ENCODE measurements at regions not wholly inside any gene's neighbourhood (a gene's known extent, or its start where the extent isn't known, plus 50 kb on each side); places are given as distances from the start of the nearest gene placed in this dataset.

GRCh38 chr1:184875218-184875617 is 99.1 kb downstream of the NIBAN1 start:
- no peaks in the 10 kb centered on the region for H3K36me3 ChIP-seq (ENCODE audit: insufficient read depth, low read length)
- no peaks in the 10 kb centered on the region for H3K9me3 ChIP-seq (ENCODE audit: low read length)
- H4K20me1 ChIP-seq (ENCODE audit: insufficient read depth, low read length), result no peaks in the 10 kb centered on the region
- H3F3A ChIP-seq (ENCODE audit: insufficient read depth, low read length), result no peaks in the 10 kb centered on the region
- H2AFZ ChIP-seq (ENCODE audit: low read length), result no peak overlapping the region
- H3K79me2 ChIP-seq (ENCODE audit: insufficient read depth, low read length), result no peaks in the 10 kb centered on the region
- TF ChIP-seq CTCF (IDR thresholded peaks at IDR 0.05; ENCODE audit: low read length) (no peak), EZH2 (IDR thresholded peaks at IDR 0.05; ENCODE audit: borderline replicate concordance, low read length) (no peak)
- no peak overlapping the region for H3K9ac ChIP-seq (ENCODE audit: low read length)
- H3K4me1 ChIP-seq (ENCODE audit: insufficient read depth, low read length, severe bottlenecking), result no peaks in the 10 kb centered on the region
- no peak overlapping the region for H3K4me2 ChIP-seq (ENCODE audit: low read length)
- H3K27ac ChIP-seq (ENCODE audit: low read depth, low read length, poor library complexity, severe bottlenecking), result no peak overlapping the region
- no peaks in the 10 kb centered on the region for H3K27me3 ChIP-seq (ENCODE audit: insufficient read depth, low read length)
- H3K9me2 ChIP-seq (ENCODE audit: low read depth, low read length), result no peaks in the 10 kb centered on the region
- no peak overlapping the region for H3K4me3 ChIP-seq (ENCODE audit: low read depth, low read length, poor library complexity, severe bottlenecking)

GRCh38 chr1:184870319-184870718 is 104.0 kb downstream of the NIBAN1 start:
- Histone ChIP-seq H3F3A (ENCODE audit: insufficient read depth, low read length) (no peaks in the 10 kb centered on the region), H3K36me3 (ENCODE audit: insufficient read depth, low read length) (no peaks in the 10 kb centered on the region), H2AFZ (ENCODE audit: low read length) (no peak overlapping the region), H3K27me3 (ENCODE audit: insufficient read depth, low read length) (no peaks in the 10 kb centered on the region), H3K9ac (ENCODE audit: low read length) (no peak overlapping the region), H3K4me3 (ENCODE audit: low read depth, low read length, poor library complexity, severe bottlenecking) (no peak overlapping the region), H3K9me2 (ENCODE audit: low read depth, low read length) (no peaks in the 10 kb centered on the region), H3K4me1 (ENCODE audit: insufficient read depth, low read length, severe bottlenecking) (no peaks in the 10 kb centered on the region), H3K9me3 (ENCODE audit: low read length) (no peaks in the 10 kb centered on the region), H3K4me2 (ENCODE audit: low read length) (no peak overlapping the region), H3K79me2 (ENCODE audit: insufficient read depth, low read length) (no peaks in the 10 kb centered on the region), H4K20me1 (ENCODE audit: insufficient read depth, low read length) (no peaks in the 10 kb centered on the region), H3K27ac (ENCODE audit: low read depth, low read length, poor library complexity, severe bottlenecking) (no peak overlapping the region)
- TF ChIP-seq EZH2 (IDR thresholded peaks at IDR 0.05; ENCODE audit: borderline replicate concordance, low read length), result no peak
- no peak for TF ChIP-seq CTCF (IDR thresholded peaks at IDR 0.05; ENCODE audit: low read length)

DNA sequence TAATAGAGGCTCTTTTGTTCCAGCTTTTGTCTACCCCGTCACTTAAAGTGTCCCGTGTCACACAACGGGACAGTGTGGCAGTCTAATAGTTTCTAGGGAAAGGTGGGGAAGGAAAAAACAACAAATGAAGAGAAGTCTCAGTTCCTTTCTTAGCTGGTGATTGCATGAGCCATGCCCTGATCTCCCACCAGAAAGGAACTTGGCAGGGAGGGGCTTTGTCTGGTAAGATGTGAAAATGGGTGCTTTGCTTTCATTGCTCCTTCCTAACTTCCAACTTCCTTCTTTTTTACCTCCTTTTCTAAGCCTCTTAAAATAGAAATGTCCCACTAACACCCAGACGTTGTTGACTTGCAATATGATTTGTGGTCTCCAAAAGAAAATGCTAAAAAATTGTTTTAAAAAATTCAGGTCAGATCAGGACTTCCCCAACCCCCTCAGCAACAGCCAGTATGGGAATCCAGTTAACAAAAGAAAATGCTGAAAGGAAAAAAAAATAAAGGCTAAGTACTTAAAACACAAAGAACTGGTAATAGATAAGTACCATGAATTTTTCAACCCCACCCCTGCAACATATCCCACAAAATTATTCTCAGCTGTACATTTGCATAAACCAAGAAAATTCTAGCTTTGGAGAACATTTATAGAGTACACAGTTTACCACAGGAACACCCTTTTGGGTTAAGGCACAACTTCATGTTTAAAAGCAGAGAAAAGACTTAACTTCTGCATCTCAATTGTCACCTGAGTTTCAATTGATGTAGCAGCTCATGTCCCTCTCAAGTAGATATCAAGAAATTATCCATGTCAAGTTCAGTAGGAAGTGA is 106.2 kb downstream of the NIBAN1 start:
- Histone ChIP-seq H3K4me1 (ENCODE audit: insufficient read depth, low read length, severe bottlenecking) (no peaks in the 10 kb centered on the region), H3F3A (ENCODE audit: insufficient read depth, low read length) (no peaks in the 10 kb centered on the region), H3K27me3 (ENCODE audit: insufficient read depth, low read length) (no peaks in the 10 kb centered on the region), H3K9ac (ENCODE audit: low read length) (no peak overlapping the region), H4K20me1 (ENCODE audit: insufficient read depth, low read length) (no peaks in the 10 kb centered on the region), H3K4me3 (ENCODE audit: low read depth, low read length, poor library complexity, severe bottlenecking) (no peak overlapping the region), H3K9me2 (ENCODE audit: low read depth, low read length) (no peaks in the 10 kb centered on the region), H3K27ac (ENCODE audit: low read depth, low read length, poor library complexity, severe bottlenecking) (no peak overlapping the region), H3K4me2 (ENCODE audit: low read length) (no peak overlapping the region), H3K9me3 (ENCODE audit: low read length) (no peaks in the 10 kb centered on the region), H3K36me3 (ENCODE audit: insufficient read depth, low read length) (no peaks in the 10 kb centered on the region), H2AFZ (ENCODE audit: low read length) (no peak overlapping the region), H3K79me2 (ENCODE audit: insufficient read depth, low read length) (no peaks in the 10 kb centered on the region)
- TF ChIP-seq CTCF (IDR thresholded peaks at IDR 0.05; ENCODE audit: low read length) (no peak), EZH2 (IDR thresholded peaks at IDR 0.05; ENCODE audit: borderline replicate concordance, low read length) (no peak)

All from OCI-LY1 (cell line).